Progenitor cell of endocrine pancreas (in vitro differentiated cells): ENCODE measurements at regions not wholly inside any gene's neighbourhood (a gene's known extent, or its start where the extent isn't known, plus 50 kb on each side); places are given as distances from the start of the nearest gene placed in this dataset.

ENCODE experiments used
- DNase-seq: peaks from one replicate; pipeline ENCODE4 v3.0.0; 2021; ENCODE audit warnings: low spot score; ENCODE audit not compliant: unreplicated experiment
- H3K27ac Mint-ChIP-seq: 2 replicates; pipeline ENCODE4 v1.8.0; 2021; ENCODE audit warnings: mild to moderate bottlenecking, moderate library complexity, mixed read lengths
- H3K27me3 Mint-ChIP-seq: 2 replicates; pipeline ENCODE4 v1.8.0; 2021; ENCODE audit warnings: mixed read lengths
- H3K36me3 Mint-ChIP-seq: 2 replicates; pipeline ENCODE4 v1.8.0; 2022; ENCODE audit warnings: mixed read lengths; ENCODE audit not compliant: insufficient read depth
- H3K4me1 Mint-ChIP-seq: 2 replicates; pipeline ENCODE4 v1.8.0; 2021; ENCODE audit warnings: low read depth, mixed read lengths
- H3K4me3 Mint-ChIP-seq: 2 replicates; pipeline ENCODE4 v1.8.0; 2021; ENCODE audit warnings: low read depth, mild to moderate bottlenecking, moderate library complexity, mixed read lengths
- H3K9me3 Mint-ChIP-seq: 2 replicates; pipeline ENCODE4 v1.8.0; 2021; ENCODE audit warnings: low read depth, mixed read lengths
- TF ChIP-seq, protein P1 (sequence below): fragments of 200-600 bp; sonication (generic); IDR thresholded peaks from one replicate; pipeline ENCODE4 v1.5.0; 2021; ENCODE audit warnings: antibody characterized with exemption, mild to moderate bottlenecking; ENCODE audit not compliant: unreplicated experiment

DNA sequence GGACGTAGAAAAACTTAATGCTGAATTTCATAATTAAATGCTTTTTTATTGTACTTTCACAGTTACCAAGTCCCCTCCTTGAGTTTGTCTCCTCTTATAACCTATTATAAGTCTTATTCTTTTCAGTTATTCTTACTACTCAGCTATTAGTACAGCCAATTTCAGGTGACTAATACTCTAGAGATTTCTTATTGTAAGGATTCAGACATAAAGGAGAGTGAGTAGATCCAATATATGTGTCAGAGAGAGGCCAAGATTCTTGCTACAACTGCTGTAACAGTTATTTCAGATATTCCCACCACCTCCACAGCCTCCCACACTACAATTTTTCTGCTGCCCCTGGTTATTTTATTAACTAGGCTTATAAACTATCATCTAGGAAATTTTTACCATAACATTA is 274.5 kb downstream of the GPAT3 start:
- H3K27me3 Mint-ChIP-seq = no peaks in the 10 kb centered on the region
- H3K36me3 Mint-ChIP-seq = no peaks in the 10 kb centered on the region
- TF ChIP-seq, protein P1, sequence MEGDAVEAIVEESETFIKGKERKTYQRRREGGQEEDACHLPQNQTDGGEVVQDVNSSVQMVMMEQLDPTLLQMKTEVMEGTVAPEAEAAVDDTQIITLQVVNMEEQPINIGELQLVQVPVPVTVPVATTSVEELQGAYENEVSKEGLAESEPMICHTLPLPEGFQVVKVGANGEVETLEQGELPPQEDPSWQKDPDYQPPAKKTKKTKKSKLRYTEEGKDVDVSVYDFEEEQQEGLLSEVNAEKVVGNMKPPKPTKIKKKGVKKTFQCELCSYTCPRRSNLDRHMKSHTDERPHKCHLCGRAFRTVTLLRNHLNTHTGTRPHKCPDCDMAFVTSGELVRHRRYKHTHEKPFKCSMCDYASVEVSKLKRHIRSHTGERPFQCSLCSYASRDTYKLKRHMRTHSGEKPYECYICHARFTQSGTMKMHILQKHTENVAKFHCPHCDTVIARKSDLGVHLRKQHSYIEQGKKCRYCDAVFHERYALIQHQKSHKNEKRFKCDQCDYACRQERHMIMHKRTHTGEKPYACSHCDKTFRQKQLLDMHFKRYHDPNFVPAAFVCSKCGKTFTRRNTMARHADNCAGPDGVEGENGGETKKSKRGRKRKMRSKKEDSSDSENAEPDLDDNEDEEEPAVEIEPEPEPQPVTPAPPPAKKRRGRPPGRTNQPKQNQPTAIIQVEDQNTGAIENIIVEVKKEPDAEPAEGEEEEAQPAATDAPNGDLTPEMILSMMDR = no peak
- no peak overlapping the region for H3K4me3 Mint-ChIP-seq
- H3K27ac Mint-ChIP-seq = no peak overlapping the region
- H3K9me3 Mint-ChIP-seq = no peaks in the 10 kb centered on the region
- no peak for DNase-seq
- H3K4me1 Mint-ChIP-seq = no peaks in the 10 kb centered on the region

DNA sequence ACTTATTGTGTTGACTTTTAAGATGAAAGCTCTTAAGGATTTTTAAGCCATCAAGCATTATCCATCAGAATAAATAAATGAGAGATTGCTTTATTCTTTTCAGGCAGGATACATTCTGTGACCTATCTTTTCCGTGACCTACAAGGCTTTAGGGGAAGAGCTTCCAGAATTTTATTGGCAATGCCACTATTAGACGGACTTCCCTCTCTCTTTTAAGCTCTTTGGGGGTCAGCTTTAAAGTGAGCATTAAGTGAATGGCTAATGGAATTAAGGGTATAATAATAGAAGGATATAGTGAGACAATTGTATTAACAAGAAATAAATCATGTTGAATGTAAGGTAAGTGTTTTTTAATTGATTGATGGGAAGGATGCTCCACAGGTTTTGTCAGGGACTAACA is 273.7 kb downstream of the GPAT3 start:
- H3K4me3 Mint-ChIP-seq = no peak overlapping the region
- H3K4me1 Mint-ChIP-seq = no peaks in the 10 kb centered on the region
- H3K27me3 Mint-ChIP-seq = no peaks in the 10 kb centered on the region
- TF ChIP-seq, protein P1 = no peak
- peaks cover 3% of the 10 kb centered on the region for H3K9me3 Mint-ChIP-seq
- H3K36me3 Mint-ChIP-seq = no peaks in the 10 kb centered on the region
- no peak for DNase-seq
- no peak overlapping the region for H3K27ac Mint-ChIP-seq

DNA sequence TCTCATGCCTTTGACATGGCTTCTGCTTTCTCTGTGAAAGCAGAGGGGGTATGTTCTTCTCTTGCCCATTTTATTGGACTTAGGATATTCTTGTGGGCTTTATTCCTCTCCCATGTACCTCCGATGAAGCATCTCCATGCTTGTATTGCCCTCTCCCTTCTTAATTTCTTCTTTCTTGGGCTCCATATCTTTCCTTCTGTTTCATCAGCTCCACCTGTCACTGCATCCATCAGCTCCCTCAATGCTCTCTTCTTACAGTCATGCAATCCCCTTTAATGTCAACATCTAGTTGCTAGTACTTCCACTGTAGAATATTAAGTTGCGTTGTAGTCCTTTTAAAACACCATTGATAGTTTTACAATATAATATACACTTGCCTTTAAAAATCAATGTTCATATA is 257.6 kb downstream of the GPAT3 start:
- Mint-ChIP-seq H3K9me3 (no peaks in the 10 kb centered on the region), H3K4me3 (no peak overlapping the region), H3K27ac (peak overlapping the region; percentile 14), H3K27me3 (peaks cover 7% of the 10 kb centered on the region), H3K36me3 (no peaks in the 10 kb centered on the region), H3K4me1 (peaks cover 25% of the 10 kb centered on the region)
- TF ChIP-seq, protein P1 = no peak
- DNase-seq = no peak

DNA sequence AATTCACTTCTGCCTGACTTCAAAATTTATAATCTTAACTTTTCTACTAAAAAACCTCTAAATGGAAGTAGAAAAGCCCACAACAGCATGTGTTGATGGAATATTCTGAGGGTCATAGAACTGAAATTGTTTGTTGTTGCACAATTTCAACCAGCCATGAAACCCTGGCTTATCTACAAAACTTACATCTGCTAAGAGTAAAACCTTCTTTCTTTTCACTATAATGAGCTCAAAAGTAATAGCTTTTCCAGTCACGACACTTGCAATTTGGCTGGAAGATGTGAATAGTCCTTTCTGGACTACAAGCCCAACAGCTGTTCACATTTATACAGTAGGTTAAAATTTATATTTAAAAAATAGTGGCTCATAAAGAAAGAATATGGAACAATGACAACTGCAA is 250.0 kb downstream of the GPAT3 start:
- Mint-ChIP-seq H3K9me3 (peaks cover 3% of the 10 kb centered on the region), H3K4me1 (peaks cover 25% of the 10 kb centered on the region), H3K27me3 (peaks cover 9% of the 10 kb centered on the region), H3K36me3 (no peaks in the 10 kb centered on the region), H3K4me3 (no peak overlapping the region), H3K27ac (no peak overlapping the region)
- TF ChIP-seq, protein P1 = no peak
- no peak for DNase-seq

DNA sequence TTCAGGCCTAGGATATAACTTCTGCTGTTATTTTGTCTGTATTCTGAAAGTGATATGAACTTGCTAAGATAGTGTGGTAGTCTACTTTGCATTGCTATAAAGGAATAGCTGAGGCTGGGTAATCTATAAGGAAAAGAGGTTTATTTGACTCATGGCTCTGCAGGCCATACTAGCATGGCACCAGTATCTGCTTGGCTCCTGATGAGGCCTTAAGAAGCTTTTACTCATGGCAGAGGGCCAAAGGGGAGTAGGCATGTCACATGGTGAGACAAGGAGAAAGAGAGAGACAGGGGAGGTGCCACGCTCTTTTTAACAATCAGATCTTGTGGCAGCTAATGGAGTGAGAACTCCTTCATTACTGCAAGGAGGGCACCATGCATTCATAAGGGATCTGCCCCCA is 247.3 kb downstream of the GPAT3 start:
- Mint-ChIP-seq H3K36me3 (no peaks in the 10 kb centered on the region), H3K4me3 (no peak overlapping the region), H3K9me3 (peaks cover 3% of the 10 kb centered on the region), H3K4me1 (peaks cover 17% of the 10 kb centered on the region), H3K27me3 (peaks cover 16% of the 10 kb centered on the region), H3K27ac (peak overlapping the region; percentile 21)
- TF ChIP-seq, protein P1 = no peak
- no peak for DNase-seq
